ENCODE measurements at regions not wholly inside any gene's neighbourhood (a gene's known extent, or its start where the extent isn't known, plus 50 kb on each side); places are given as distances from the start of the nearest gene placed in this dataset.

DNA sequence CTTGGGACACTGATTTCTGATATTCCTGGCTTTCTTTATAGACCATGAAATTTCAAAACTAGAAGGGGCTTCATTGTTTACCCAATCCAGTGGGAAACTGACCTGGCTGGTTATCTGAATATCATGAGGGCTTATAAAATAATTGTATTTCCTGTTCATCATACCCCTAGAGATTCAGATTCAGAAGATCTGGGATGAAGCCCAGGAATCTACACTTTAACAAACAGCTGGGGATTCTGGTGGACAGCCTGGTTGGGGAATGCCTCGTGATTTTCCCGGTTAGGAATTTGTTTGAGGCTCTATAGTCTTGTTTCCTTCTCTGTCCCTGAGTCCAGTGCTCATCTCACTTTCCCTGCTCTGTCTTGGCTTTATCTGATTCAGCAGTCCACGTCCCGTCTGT is 110.3 kb downstream of the ADRA2A start:
- no peak overlapping the region for H2BK20ac ChIP-seq (ENCODE audit: low read length)
- no peak overlapping the region for H2BK5ac ChIP-seq (ENCODE audit: low read depth, low read length)
- no peaks in the 10 kb centered on the region for H3K79me2 ChIP-seq (ENCODE audit: control insufficient read depth in 1 of 2, insufficient read depth in 2 of 2, low read length in 2 of 2)
- no peaks in the 10 kb centered on the region for H4K20me1 ChIP-seq (replicated peaks in 1 of 2; ENCODE audit: control insufficient read depth in 1 of 2, insufficient read depth in 2 of 2, low read length in 2 of 2)
- H2AFZ ChIP-seq (ENCODE audit: low read length) = no peak overlapping the region
- H2BK15ac ChIP-seq (ENCODE audit: low read length) = no peak overlapping the region
- no peaks in the 10 kb centered on the region for H3K36me3 ChIP-seq (ENCODE audit: control insufficient read depth in 2 of 4, insufficient read depth in 4 of 4, low read length in 3 of 4)
- no peaks in the 10 kb centered on the region for H3K27me3 ChIP-seq (replicated peaks in 1 of 4; ENCODE audit: control insufficient read depth in 3 of 4, extremely low read depth in 1 of 4, insufficient read depth in 3 of 4, low read length in 3 of 4)
- no peak overlapping the region for H2AK5ac ChIP-seq (ENCODE audit: low read depth, low read length)
- no peak overlapping the region for H3K4me2 ChIP-seq (ENCODE audit: insufficient read depth in 1 of 2, low read depth in 2 of 2, low read length in 2 of 2)
- H3K56ac ChIP-seq (replicated peaks; ENCODE audit: insufficient read length, low read depth, low read length) = no peak overlapping the region
- H3K9ac ChIP-seq (replicated peaks in 1 of 4; ENCODE audit: extremely low read depth in 1 of 4, low read depth in 3 of 4, low read length in 3 of 4) = no peak overlapping the region
- ChIA-PET CTCF (ENCODE audit: partially characterized antibody) (no interaction called here), POLR2A (ENCODE audit: partially characterized antibody) (no interaction called here)
- no peaks in the 10 kb centered on the region; the same call in 1 of the 2 replicates for H3K23me2 ChIP-seq (ENCODE audit: low read depth, low read length)
- no peak for FAIRE-seq
- H3K23ac ChIP-seq (ENCODE audit: insufficient read length) = no peak overlapping the region
- H3K9me3 ChIP-seq (ENCODE audit: insufficient read depth in 2 of 2, low read depth in 1 of 2, low read length in 1 of 2) = no peaks in the 10 kb centered on the region
- no peaks in the 10 kb centered on the region for H3K4me1 ChIP-seq (replicated peaks in 1 of 4; ENCODE audit: control insufficient read depth in 3 of 4, insufficient read depth in 4 of 4, low read length in 3 of 4)
- no peak overlapping the region for H4K8ac ChIP-seq (ENCODE audit: extremely low read depth, insufficient read depth, low read length)
- no peaks in the 10 kb centered on the region for H3K79me1 ChIP-seq (ENCODE audit: low read depth, low read length)
- 83% methylated on average over 4 of the region's 4 CpGs; no CpG with 5 or more reads in 1 of the 2 experiments for WGBS, 2 experiments (ENCODE audit: extremely low coverage in 1 of 2, insufficient coverage in 1 of 2, insufficient read length in 1 of 2, insufficient replicate concordance in 2 of 2, low coverage in 1 of 2, low lambda C conversion rate in 2 of 2, missing lambda C conversion rate in 1 of 2)
- H3K27ac ChIP-seq (ENCODE audit: low read depth, low read length) = no peak overlapping the region
- no peak overlapping the region for H2BK12ac ChIP-seq (ENCODE audit: low read depth, low read length)
- no peak overlapping the region for H3K18ac ChIP-seq (ENCODE audit: extremely low read depth, low read length)
- H4K5ac ChIP-seq (ENCODE audit: insufficient read length, low read depth, low read length) = no peak overlapping the region
- H3K4ac ChIP-seq (replicated peaks; ENCODE audit: insufficient read length, low read depth, low read length) = no peak overlapping the region
- no peak for DNase-seq (ENCODE audit: low read depth in 1 of 2, low spot score in 2 of 2)
- H3K14ac ChIP-seq (ENCODE audit: insufficient read length) = no peak overlapping the region
- no peak overlapping the region for H3K4me3 ChIP-seq (ENCODE audit: extremely low read depth in 1 of 4, insufficient read depth in 2 of 4, low read depth in 3 of 4, low read length in 4 of 4)
- H4K91ac ChIP-seq (replicated peaks; ENCODE audit: insufficient read length, low read length) = no peak overlapping the region
- no peak overlapping the region for H2BK120ac ChIP-seq (replicated peaks; ENCODE audit: low read depth, low read length)
- TF ChIP-seq GTF2F1 (IDR thresholded peaks at IDR 0.05; ENCODE audit: borderline replicate concordance, low read depth, low read length) (no peak), RBBP5 (IDR thresholded peaks at IDR 0.05; ENCODE audit: borderline replicate concordance, low read depth, low read length) (no peak), FOSL1 (IDR thresholded peaks at IDR 0.05; ENCODE audit: insufficient read depth, low read depth, low read length) (no peak), JUN (IDR thresholded peaks at IDR 0.05; ENCODE audit: low read depth, low read length) (no peak), SP2 (IDR thresholded peaks at IDR 0.05; ENCODE audit: low read length) (no peak), YY1 (IDR thresholded peaks at IDR 0.05; ENCODE audit: low read depth, low read length) (no peak), CBX5 (IDR thresholded peaks at IDR 0.05; ENCODE audit: low read depth, low read length) (no peak), RNF2 (IDR thresholded peaks at IDR 0.05; ENCODE audit: borderline replicate concordance, low read depth, low read length, missing control alignments, poor library complexity, severe bottlenecking) (no peak), POU5F1 (IDR thresholded peaks at IDR 0.05; ENCODE audit: low read depth, low read length) (no peak), TEAD4 (IDR thresholded peaks at IDR 0.05; ENCODE audit: low read depth, low read length) (no peak), TBP (IDR thresholded peaks at IDR 0.05; ENCODE audit: low read depth, low read length) (no peak), KDM5A (IDR thresholded peaks at IDR 0.05; ENCODE audit: low read length) (no peak)
- TF ChIP-seq, protein P1, sequence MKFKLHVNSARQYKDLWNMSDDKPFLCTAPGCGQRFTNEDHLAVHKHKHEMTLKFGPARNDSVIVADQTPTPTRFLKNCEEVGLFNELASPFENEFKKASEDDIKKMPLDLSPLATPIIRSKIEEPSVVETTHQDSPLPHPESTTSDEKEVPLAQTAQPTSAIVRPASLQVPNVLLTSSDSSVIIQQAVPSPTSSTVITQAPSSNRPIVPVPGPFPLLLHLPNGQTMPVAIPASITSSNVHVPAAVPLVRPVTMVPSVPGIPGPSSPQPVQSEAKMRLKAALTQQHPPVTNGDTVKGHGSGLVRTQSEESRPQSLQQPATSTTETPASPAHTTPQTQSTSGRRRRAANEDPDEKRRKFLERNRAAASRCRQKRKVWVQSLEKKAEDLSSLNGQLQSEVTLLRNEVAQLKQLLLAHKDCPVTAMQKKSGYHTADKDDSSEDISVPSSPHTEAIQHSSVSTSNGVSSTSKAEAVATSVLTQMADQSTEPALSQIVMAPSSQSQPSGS (IDR thresholded peaks at IDR 0.05; ENCODE audit: low read length) = no peak
- TF ChIP-seq, protein P2, sequence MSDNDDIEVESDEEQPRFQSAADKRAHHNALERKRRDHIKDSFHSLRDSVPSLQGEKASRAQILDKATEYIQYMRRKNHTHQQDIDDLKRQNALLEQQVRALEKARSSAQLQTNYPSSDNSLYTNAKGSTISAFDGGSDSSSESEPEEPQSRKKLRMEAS (IDR thresholded peaks at IDR 0.05) = no peak

All from H1 (cell line).